ENCODE measurements at regions not wholly inside any gene's neighbourhood (a gene's known extent, or its start where the extent isn't known, plus 50 kb on each side); places are given as distances from the start of the nearest gene placed in this dataset.

- intact Hi-C loops (cut with micrococcal nuclease) = no loop called here
- no TSS peak for BruUV-seq (replicated peaks)
- H3K4me3 Mint-ChIP-seq (ENCODE audit: unreplicated experiment) = no peak overlapping the region
- H3K36me3 Mint-ChIP-seq (ENCODE audit: insufficient read depth, unreplicated experiment) = no peaks in the 10 kb centered on the region
- peaks cover 38% of the 10 kb centered on the region for H3K9me3 Mint-ChIP-seq (ENCODE audit: unreplicated experiment)
- ChIA-PET POLR2A (interaction anchor here (1.0 kb wide), 1 partner anchor 49 kb away, joined by 3 read pairs; no protein-coding TSS in a partner anchor), CTCF (interaction anchor here (0.6 kb wide), 1 partner anchor 261 kb away, joined by 3 read pairs; no protein-coding TSS in a partner anchor)
- no peak overlapping the region for H3K27ac Mint-ChIP-seq (ENCODE audit: low read depth, unreplicated experiment)
- TF ChIP-seq CTCF (IDR thresholded peaks at IDR 0.05; ENCODE audit: unreplicated experiment) = no peak
- DNase-seq (ENCODE audit: unreplicated experiment) = no peak
- H3K4me1 Mint-ChIP-seq (ENCODE audit: insufficient read depth, unreplicated experiment) = no peaks in the 10 kb centered on the region
- H3K27me3 Mint-ChIP-seq (ENCODE audit: insufficient read depth, unreplicated experiment) = no peaks in the 10 kb centered on the region
These were observed 436.1 kb downstream of the BTBD3 start for GRCh38 chr20:12353842-12354241.

- H3K27ac Mint-ChIP-seq (ENCODE audit: low read depth, unreplicated experiment) = no peak overlapping the region
- CTCF ChIA-PET = interaction anchor here (0.6 kb wide), 4 partner anchors 27 to 680 kb away, joined by 3 to 7 read pairs (median 3); no protein-coding TSS in a partner anchor
- H3K36me3 Mint-ChIP-seq (ENCODE audit: insufficient read depth, unreplicated experiment) = no peaks in the 10 kb centered on the region
- no peak for TF ChIP-seq CTCF (IDR thresholded peaks at IDR 0.05; ENCODE audit: unreplicated experiment)
- POLR2A ChIA-PET = interaction anchor here (0.5 to 1.0 kb wide), 3 partner anchors 48 to 461 kb away, joined by 3 read pairs; no protein-coding TSS in a partner anchor
- intact Hi-C loops (cut with micrococcal nuclease) = no loop called here
- BruUV-seq (replicated peaks) = no TSS peak
- no peaks in the 10 kb centered on the region for H3K27me3 Mint-ChIP-seq (ENCODE audit: insufficient read depth, unreplicated experiment)
- peaks cover 41% of the 10 kb centered on the region for H3K9me3 Mint-ChIP-seq (ENCODE audit: unreplicated experiment)
- H3K4me1 Mint-ChIP-seq (ENCODE audit: insufficient read depth, unreplicated experiment) = no peaks in the 10 kb centered on the region
- no peak overlapping the region for H3K4me3 Mint-ChIP-seq (ENCODE audit: unreplicated experiment)
- no peak for DNase-seq (ENCODE audit: unreplicated experiment)
These were observed 437.0 kb downstream of the BTBD3 start for GRCh38 chr20:12354725-12355124.

GRCh38 chr20:12355185-12355584, 437.5 kb downstream of the BTBD3 start:
- Mint-ChIP-seq H3K4me3 (ENCODE audit: unreplicated experiment) (no peak overlapping the region), H3K4me1 (ENCODE audit: insufficient read depth, unreplicated experiment) (no peaks in the 10 kb centered on the region), H3K27me3 (ENCODE audit: insufficient read depth, unreplicated experiment) (no peaks in the 10 kb centered on the region), H3K27ac (ENCODE audit: low read depth, unreplicated experiment) (no peak overlapping the region), H3K36me3 (ENCODE audit: insufficient read depth, unreplicated experiment) (no peaks in the 10 kb centered on the region), H3K9me3 (ENCODE audit: unreplicated experiment) (peaks cover 41% of the 10 kb centered on the region)
- intact Hi-C loops (cut with micrococcal nuclease) = no loop called here
- DNase-seq (ENCODE audit: unreplicated experiment) = no peak
- no peak for TF ChIP-seq CTCF (IDR thresholded peaks at IDR 0.05; ENCODE audit: unreplicated experiment)
- CTCF ChIA-PET = interaction anchor here (0.6 kb wide), 2 partner anchors 129 to 680 kb away, joined by 3 to 7 read pairs; no protein-coding TSS in a partner anchor
- POLR2A ChIA-PET = interaction anchor here (0.5 kb wide), 1 partner anchor 167 kb away, joined by 3 read pairs; no protein-coding TSS in a partner anchor
- BruUV-seq (replicated peaks) = no TSS peak

- Mint-ChIP-seq H3K9me3 (ENCODE audit: unreplicated experiment) (peaks cover 28% of the 10 kb centered on the region), H3K27ac (ENCODE audit: low read depth, unreplicated experiment) (no peak overlapping the region), H3K4me1 (ENCODE audit: insufficient read depth, unreplicated experiment) (no peaks in the 10 kb centered on the region), H3K36me3 (ENCODE audit: insufficient read depth, unreplicated experiment) (no peaks in the 10 kb centered on the region), H3K27me3 (ENCODE audit: insufficient read depth, unreplicated experiment) (no peaks in the 10 kb centered on the region), H3K4me3 (ENCODE audit: unreplicated experiment) (no peak overlapping the region)
- no TSS peak for BruUV-seq (replicated peaks)
- ChIA-PET POLR2A (no interaction called here), CTCF (interaction anchor here (0.5 to 1.7 kb wide), 10 partner anchors 32 to 761 kb away, joined by 3 to 10 read pairs (median 4); no protein-coding TSS in a partner anchor)
- DNase-seq (ENCODE audit: unreplicated experiment) = peak; percentile 20
- no peak for TF ChIP-seq CTCF (IDR thresholded peaks at IDR 0.05; ENCODE audit: unreplicated experiment)
- intact Hi-C loops (cut with micrococcal nuclease) = no loop called here
These were observed 440.4 kb downstream of the BTBD3 start for GRCh38 chr20:12358006-12358654.

Data from MCF 10A (cell line).